Adrenal gland (tissue), 9 donors: ENCODE measurements at regions not wholly inside any gene's neighbourhood (a gene's known extent, or its start where the extent isn't known, plus 50 kb on each side); places are given as distances from the start of the nearest gene placed in this dataset.

Source experiments
- DNase-seq, 7 donors: peaks; one replicate each; pipeline ENCODE4 v3.0.0-alpha.2; 2019 to 2020
- H3K27ac ChIP-seq, 5 donors: fragments of 200-600 bp; sonication (generic) in 4 of 5; 1 replicate in 3 of 5; 2 replicates in 2 of 5; pipeline versions ENCODE4 v1.5.1 to v1.8.0; 2016 to 2020; ENCODE audit warnings: mild to moderate bottlenecking in 1 of 5
- H3K27me3 ChIP-seq: fragments of 200-600 bp; 2 replicates; pipeline ENCODE4 v1.8.0; 2021
- H3K36me3 ChIP-seq, 2 donors: fragments of 200-600 bp; replicated peaks in 1 of 2; 1 replicate in 1 of 2; 2 replicates in 1 of 2; pipeline versions ENCODE4 v1.5.1 to v1.8.0; 2018 to 2022
- H3K4me1 ChIP-seq, 2 donors: fragments of 200-600 bp; replicated peaks in 1 of 2; 1 replicate in 1 of 2; 2 replicates in 1 of 2; pipeline versions ENCODE4 v1.5.1 to v1.8.0; 2018 to 2021
- H3K4me3 ChIP-seq, 4 donors: fragments of 200-600 bp; sonication (generic) in 3 of 4; one replicate each; pipeline ENCODE4 v1.5.1; 2016 to 2018
- H3K9me3 ChIP-seq, 3 donors: fragments of 200-600 bp; sonication (generic) in 1 of 3; replicated peaks in 1 of 3; 1 replicate in 2 of 3; 2 replicates in 1 of 3; pipeline versions ENCODE4 v1.5.1 to v1.8.0; 2016 to 2021
- POLR2A ChIP-seq, 2 donors: fragments of 450-650 bp; IDR thresholded peaks; one replicate each; pipeline ENCODE4 v1.6.1; 2017; ENCODE audit warnings: antibody characterized with exemption in 2 of 2, mild to moderate bottlenecking in 2 of 2, moderate library complexity in 1 of 2
- WGBS, 4 donors: extraction: QIAGEN DNeasy Blood & Tissue Kit in 2 of 4; methylation state at CpG; one replicate each; pipeline versions ENCODE4 v1.1.5 to v1.1.7; 2013 to 2017; 5-methylcytosine and 5-hydroxymethylcytosine counted together
- intact Hi-C, 2 donors: fragments of 100-400 bp; cut with DNase I; formaldehyde crosslinking; loops; one replicate each; pipeline versions ENCODE4 v1.14.1 to v1.15.0; 2022 to 2023
- TF ChIP-seq, protein P1 (sequence below), 6 experiments: fragments of 450-650 bp in 4 of 6; fragments of 200-600 bp in 2 of 6; sonication (generic) in 1 of 6; IDR thresholded peaks; 1 replicate in 5 of 6; 2 replicates in 1 of 6; pipeline versions ENCODE4 v1.5.1 to v1.8.0; 2016 to 2021; ENCODE audit warnings: antibody characterized with exemption in 6 of 6, mild to moderate bottlenecking in 2 of 6, moderate library complexity in 1 of 6
- donor health status: healthy with polysubstance abuse.
- donor health status: Bipolar disorder and iron deficiency.
- donor health status: DM: yes; HTN: yes; CAD: no.
- donor health status: DM: no; HTN: no; CAD: no.
- donor health status: DM: no; HTN: no; CAD: no.

DNA sequence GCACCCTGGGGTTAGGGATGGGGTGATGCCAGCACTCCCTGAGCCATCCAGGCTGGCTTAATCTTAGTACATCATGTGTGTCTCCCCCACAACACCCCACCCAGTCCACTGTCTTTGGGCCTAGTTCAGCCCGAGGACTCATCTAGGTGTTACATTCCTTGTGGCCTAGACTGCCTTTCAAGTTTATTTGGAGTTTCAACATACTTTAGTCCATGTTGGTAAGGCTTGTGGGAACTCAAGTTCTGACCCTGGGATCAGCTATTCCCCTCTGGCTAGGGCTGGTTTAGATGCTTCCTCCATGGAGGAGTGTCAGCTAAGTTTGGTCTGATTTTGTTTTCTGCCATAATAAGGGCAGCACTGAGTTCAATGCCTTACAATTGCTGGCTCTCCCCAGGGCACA is 302.4 kb downstream of the SMARCA2 start:
- no peak overlapping the region for H3K4me3 ChIP-seq
- peaks cover 0 to 9% (median 0%) of the 10 kb centered on the region in 3 donors for H3K9me3 ChIP-seq
- TF ChIP-seq POLR2A (IDR thresholded peaks at IDR 0.05), result no peak
- TF ChIP-seq, protein P1, sequence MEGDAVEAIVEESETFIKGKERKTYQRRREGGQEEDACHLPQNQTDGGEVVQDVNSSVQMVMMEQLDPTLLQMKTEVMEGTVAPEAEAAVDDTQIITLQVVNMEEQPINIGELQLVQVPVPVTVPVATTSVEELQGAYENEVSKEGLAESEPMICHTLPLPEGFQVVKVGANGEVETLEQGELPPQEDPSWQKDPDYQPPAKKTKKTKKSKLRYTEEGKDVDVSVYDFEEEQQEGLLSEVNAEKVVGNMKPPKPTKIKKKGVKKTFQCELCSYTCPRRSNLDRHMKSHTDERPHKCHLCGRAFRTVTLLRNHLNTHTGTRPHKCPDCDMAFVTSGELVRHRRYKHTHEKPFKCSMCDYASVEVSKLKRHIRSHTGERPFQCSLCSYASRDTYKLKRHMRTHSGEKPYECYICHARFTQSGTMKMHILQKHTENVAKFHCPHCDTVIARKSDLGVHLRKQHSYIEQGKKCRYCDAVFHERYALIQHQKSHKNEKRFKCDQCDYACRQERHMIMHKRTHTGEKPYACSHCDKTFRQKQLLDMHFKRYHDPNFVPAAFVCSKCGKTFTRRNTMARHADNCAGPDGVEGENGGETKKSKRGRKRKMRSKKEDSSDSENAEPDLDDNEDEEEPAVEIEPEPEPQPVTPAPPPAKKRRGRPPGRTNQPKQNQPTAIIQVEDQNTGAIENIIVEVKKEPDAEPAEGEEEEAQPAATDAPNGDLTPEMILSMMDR (IDR thresholded peaks at IDR 0.05), result no peak
- H3K27me3 ChIP-seq, result no peaks in the 10 kb centered on the region
- H3K27ac ChIP-seq, result no peak overlapping the region
- WGBS, 4 donors, result 77 to 96% (median 83%) methylated on average over 1 of the region's 1 CpG
- no peaks in the 10 kb centered on the region for H3K36me3 ChIP-seq
- H3K4me1 ChIP-seq, result no peaks in the 10 kb centered on the region
- DNase-seq, result no peak
- intact Hi-C loops, result no loop called here

DNA sequence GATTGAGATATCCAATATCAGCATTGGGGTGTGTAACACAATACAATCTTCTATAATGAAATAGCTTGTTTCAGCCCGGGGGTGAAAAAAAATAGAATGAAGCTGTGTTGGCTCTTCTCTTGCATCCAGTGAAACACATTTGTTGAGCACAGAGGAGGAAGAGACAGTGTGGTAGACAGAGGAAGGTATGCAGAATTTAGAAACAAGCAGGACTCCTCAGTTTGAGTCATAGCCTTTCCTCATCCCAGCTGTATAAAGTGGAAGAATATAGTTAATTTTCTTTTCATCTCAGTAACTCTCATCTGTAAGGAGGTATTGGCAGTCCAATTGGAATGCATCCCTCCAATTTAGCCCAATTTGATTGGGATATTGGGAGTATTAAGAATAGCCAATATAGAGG is 302.2 kb upstream of the VLDLR start:
- Histone ChIP-seq H3K27ac (no peak overlapping the region), H3K9me3 (no peaks in the 10 kb centered on the region), H3K4me1 (no peaks in the 10 kb centered on the region), H3K36me3 (no peaks in the 10 kb centered on the region), H3K27me3 (no peaks in the 10 kb centered on the region), H3K4me3 (no peak overlapping the region)
- TF ChIP-seq POLR2A (IDR thresholded peaks at IDR 0.05), result no peak
- TF ChIP-seq, protein P1 (IDR thresholded peaks at IDR 0.05), result no peak
- no peak for DNase-seq
- intact Hi-C loops, result no loop called here
- 86 to 93% (median 87%) methylated on average over 1 of the region's 1 CpG for WGBS, 4 donors

DNA sequence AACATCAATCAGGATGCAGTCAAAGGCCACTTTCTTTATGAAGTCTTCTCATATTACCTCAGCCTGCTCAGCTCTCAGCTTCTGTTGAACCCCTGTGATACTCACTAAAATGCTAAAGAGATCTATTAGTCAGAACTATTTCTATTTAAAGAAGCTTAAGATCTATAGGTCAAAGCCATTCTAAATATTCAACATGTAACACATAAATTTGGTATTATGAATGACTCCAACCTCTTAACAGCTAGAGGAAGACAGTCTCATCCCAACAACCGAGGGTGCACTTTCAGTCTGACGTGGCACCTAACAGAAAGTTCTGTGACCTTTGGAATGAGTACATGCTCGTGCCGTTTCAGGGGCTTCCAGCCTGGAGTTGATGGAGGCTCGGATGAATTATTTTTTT is 301.5 kb upstream of the VLDLR start:
- no peaks in the 10 kb centered on the region for H3K36me3 ChIP-seq
- H3K27me3 ChIP-seq, result no peaks in the 10 kb centered on the region
- H3K4me3 ChIP-seq, result no peak overlapping the region
- H3K9me3 ChIP-seq, result no peaks in the 10 kb centered on the region
- H3K27ac ChIP-seq, result no peak overlapping the region
- DNase-seq, result no peak
- TF ChIP-seq, protein P1 (IDR thresholded peaks at IDR 0.05), result no peak
- TF ChIP-seq POLR2A (IDR thresholded peaks at IDR 0.05), result no peak
- 81 to 88% (median 82%) methylated on average over 5 of the region's 5 CpGs for WGBS, 4 donors
- H3K4me1 ChIP-seq, result no peaks in the 10 kb centered on the region
- intact Hi-C loops, result no loop called here

DNA sequence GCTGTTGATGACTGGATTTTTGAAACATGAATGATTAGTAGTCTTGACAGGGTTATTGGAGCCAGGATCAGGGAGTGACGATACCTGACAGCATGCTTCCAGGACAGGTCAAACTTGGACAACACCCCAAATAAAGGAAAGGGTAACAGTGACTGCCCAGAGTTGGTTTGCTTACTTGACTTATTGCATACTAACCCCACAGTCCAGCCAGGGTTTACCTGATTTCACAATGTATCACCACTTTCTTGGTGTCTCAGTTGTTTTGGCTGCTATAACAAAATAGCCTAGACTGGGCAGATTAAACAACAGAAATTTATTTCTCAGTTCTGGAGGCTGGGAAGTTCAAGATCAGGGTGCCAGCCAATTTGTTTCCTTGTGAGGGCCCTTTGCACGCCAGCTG is 301.0 kb upstream of the VLDLR start:
- Histone ChIP-seq H3K9me3 (no peaks in the 10 kb centered on the region), H3K4me1 (no peaks in the 10 kb centered on the region), H3K4me3 (no peak overlapping the region), H3K27ac (no peak overlapping the region), H3K36me3 (no peaks in the 10 kb centered on the region), H3K27me3 (no peaks in the 10 kb centered on the region)
- intact Hi-C loops, result no loop called here
- 93 to 100% (median 95%) methylated on average over 2 of the region's 2 CpGs for whole genome bisulfite sequencing, 4 donors
- DNase-seq, result no peak
- TF ChIP-seq, protein P1 (IDR thresholded peaks at IDR 0.05), result no peak
- TF ChIP-seq POLR2A (IDR thresholded peaks at IDR 0.05), result no peak
